ENCODE measurements at regions not wholly inside any gene's neighbourhood (a gene's known extent, or its start where the extent isn't known, plus 50 kb on each side); places are given as distances from the start of the nearest gene placed in this dataset.

GRCh38 chr6:163706500-163707087, 292.1 kb downstream of the QKI start:
- TF ChIP-seq EZH2 (IDR thresholded peaks at IDR 0.05; ENCODE audit: insufficient read depth, poor library complexity, severe bottlenecking) (no peak), EZH2phosphoT487 (IDR thresholded peaks at IDR 0.05; ENCODE audit: insufficient read depth, low read depth) (no peak)
